ENCODE measurements at regions not wholly inside any gene's neighbourhood (a gene's known extent, or its start where the extent isn't known, plus 50 kb on each side); places are given as distances from the start of the nearest gene placed in this dataset.
A peak's percentile ranks its signal among the peaks of the same experiment; 100 is the strongest.
"Not testable (repeated sequence)": the region's sequence is repeated elsewhere in the genome, so short reads cannot be mapped to it uniquely, and the experiment has no call there.

DNA sequence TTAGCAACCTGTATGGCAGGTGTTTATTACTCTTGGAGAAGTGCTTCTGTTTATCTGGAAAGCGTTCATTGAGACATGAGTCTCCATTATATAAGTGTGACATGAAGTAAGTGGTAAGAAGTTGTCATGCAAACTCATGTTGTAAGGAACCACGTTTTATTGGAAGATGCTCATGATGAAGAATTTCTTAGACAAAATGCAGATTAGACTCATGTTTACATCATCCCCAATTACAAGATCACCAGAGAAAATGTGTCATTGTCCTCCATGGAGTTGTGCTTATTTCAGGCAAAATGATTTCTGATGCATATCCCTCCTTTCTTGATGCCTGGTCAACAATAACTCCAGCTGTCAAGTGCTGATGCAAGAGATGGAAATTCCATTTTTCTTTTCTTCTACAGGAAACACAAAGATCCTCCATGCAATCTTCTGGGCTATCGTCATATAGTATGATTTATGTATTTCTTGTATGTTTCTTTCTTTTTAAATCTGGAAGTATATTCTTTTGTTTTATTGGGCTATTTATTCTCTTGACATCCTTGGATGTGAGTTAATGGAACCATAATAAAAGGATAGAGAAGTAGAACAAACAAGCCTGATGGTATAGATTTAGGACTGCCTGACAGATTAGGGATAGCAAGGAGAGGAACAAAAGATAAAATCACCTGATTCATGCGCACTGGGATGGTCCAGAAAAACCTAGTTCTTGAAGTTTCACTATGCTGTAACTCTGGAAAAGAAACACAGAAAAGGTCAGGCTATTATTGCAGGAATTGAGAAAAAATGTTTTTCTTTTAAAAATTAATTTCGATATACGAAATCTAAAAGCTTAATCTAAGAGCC lies 50.7 kb upstream of the DIAPH3 start:
- no peak for DNase-seq

DNA sequence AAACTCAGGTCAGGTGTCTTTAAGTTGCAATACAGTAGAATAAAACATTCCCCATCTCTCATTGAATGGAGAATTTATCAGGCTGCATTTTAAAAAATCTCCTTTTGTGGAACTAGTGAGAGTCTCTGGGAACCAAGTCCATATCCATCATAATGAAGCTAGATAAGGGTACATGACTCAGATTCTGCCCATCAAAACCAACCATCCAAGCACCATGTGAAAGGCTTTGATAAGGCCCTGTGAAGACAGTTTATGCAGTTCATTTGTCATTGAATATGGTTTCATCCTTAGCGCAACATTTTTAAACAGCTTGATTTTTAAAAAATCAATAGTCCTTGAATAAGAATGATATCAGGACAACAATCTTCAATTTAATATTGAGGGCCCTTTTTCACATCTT lies 56.3 kb upstream of the DIAPH3 start:
- no peak for DNase-seq

DNA sequence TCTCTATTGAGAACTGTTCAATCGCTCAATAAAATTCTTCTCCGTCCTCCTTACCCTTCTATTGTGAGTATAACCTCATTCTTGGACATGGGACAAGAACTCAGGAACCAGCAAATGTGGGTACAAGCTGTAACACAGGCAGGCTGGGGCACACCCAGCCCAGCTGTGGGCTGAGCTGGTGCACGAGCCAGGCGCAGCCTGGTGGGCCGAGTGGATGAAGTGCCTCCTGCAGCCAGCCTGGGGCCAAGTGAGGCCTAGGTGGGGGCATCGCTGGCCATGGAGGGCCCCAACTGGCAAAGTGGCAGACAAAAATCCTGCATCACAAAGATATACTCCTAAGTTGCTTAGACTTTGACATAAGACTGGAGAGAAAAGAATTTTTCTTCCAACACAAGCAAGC lies 57.9 kb upstream of the DIAPH3 start:
- DNase-seq = no peak

DNA sequence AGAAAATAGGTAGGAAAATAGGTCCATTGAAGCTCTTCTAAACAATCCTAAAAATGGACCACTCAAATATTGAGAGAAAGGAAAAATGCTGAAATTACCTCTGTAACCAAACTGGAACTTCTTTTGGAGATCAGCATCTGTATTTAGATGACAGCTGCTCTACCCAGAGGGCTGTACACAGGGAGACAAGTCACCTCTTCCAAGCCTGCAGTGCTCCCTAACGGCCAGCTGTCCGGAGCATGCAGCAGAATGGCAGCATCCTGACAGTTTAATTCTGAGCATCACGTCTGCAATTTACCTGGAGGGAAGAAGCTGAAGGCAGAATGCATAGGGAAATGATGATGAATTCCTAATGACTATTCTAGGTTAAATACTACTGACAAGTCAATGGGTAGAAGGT lies 62.8 kb upstream of the DIAPH3 start:
- no peak for DNase-seq

DNA sequence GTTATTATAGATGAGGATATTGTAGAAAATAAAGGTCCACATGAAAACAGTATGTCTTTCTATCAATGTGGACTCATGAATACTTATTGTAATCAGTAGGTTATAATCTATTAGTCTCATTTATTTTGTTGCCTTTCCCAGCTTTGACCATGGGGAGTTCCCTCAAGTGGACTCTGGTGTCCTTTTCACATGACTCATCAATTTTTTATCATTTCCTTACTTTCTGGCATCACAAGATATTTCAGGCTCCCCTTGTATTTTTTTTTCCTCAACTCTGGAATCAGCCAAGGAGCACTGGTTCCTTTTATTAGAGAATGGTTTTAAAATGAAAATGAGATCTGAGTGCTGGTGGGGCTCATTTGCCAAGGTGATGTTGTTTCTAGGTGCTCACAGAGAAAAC lies 63.4 kb upstream of the DIAPH3 start:
- no peak for DNase-seq

DNA sequence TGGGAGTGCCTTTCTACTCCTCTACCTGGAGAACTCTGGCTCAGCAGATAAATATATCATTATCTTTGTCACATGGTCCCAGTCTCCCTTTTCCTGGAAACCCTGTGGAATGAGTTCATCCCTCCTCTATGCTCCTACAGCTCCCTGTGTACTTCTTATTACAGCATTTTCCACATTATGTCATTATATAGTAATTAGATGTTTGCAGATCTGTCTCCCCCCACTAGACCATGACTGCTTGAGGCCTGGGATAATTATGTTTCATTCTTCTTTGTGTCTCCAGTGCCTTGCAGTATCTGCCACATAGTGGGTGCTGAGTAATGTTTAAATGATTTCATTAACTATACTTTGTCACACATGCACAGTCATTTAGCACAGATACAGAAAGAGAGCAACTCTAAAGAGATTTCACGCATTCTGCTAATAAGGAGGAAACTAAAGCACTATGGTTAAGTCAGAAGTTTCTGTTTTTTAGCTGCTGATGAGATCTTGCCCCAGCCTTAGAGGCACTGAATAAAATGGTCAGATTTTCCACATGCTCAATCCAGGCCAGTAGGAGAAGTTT lies 66.1 kb upstream of the DIAPH3 start:
- DNase-seq = no peak

DNA sequence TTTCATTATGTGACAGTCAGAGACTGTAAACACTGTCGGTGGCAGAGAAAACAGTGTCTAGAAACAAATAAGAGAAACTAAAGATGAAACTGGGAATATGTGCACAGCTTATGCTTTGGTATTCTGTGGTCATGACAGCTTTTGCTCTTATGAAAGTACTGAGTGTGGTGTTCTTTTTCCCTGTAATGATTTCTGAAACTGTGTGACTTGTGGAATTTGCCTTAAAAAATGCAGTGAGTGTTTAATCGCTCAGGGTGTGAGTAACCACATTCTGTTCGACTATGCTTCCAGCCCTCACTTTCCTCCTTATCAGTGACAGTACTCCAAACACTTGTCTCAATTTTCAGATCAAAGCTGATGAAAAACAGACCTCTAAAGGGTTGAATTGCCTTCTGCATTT lies 66.9 kb upstream of the DIAPH3 start:
- DNase-seq = no peak

DNA sequence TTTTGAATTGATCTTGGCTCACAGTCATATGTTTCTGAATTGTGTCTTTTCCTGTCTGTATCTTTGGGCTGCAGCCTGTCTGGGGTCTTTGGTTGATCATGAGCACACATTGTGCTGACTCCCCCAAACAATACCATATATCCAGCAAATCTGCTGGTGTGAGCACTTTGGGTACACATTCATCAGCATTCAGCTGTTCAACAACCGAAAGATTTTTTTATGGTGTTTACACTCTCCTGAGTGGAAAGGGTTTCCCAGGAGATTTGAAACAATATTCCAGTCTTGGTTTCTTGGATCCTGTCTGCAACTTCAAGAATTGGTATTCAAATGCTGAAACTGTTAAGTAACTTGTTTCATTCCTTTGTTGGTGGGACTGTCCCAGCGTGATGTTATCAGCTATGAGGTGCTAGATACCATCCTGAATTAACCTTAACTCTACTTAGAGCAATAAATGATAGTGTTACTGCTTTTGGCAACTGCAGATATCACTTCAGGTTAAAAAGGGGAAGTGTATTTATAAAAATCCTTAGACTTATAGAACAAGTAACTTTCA lies 78.4 kb upstream of the DIAPH3 start:
- DNase-seq = no peak

DNA sequence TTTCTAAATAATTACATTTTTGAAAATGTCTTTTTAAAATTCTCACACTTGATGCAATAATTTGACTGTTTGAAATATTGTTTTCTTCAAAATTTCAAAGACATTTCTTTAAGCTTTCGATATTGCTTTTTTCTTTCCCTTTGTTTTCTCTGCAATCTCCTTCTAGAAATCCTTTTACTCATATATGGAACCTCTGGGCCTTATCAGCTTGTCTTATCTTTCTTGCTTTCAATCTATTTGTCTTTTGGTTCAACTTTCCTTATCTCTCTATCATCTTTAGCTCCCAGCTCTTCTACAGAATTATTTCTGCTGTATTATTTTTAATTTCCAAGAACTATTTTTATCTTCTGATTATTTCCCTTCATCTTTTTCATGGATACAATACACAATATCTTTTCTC lies 80.7 kb upstream of the DIAPH3 start:
- DNase-seq = no peak

DNA sequence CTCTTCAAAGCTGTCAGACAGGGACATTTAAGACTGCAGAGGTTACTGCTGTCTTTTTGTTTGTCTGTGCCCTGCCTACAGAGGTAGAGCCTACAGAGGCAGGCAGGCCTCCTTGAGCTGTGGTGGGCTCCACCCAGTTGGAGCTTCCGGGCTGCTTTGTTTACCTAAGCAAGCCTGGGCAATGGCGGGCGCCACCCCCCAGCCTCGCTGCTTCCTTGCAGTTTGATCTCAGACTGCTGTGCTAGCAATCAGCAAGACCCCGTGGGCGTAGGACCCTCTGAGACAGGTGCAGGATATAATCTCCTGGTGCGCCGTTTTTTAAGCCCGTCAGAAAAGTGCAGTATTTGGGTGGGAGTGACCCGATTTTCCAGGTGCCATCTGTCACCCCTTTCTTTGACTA lies 87.7 kb upstream of the DIAPH3 start:
- not testable (repeated sequence) for DNase-seq

DNA sequence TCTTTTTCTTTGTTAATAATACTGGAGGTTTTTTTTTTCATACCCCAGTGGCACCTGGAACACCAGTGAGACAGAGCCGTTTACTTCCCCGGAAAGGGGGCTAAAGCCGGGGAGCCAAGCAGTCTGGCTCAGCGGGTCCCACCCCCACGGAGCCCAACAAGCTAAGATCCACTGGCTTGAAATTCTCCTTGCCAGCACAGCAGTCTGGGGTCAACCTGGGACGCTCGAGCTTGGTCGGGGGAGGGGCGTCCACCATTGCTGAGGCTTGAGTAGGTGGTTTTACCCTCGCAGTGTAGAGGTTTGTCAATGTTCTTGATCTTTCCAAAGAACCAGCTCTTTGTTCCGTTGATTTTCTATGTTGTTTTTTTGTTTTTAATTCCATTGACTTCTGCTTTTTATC lies 94.6 kb upstream of the DIAPH3 start:
- DNase-seq = no peak

DNA sequence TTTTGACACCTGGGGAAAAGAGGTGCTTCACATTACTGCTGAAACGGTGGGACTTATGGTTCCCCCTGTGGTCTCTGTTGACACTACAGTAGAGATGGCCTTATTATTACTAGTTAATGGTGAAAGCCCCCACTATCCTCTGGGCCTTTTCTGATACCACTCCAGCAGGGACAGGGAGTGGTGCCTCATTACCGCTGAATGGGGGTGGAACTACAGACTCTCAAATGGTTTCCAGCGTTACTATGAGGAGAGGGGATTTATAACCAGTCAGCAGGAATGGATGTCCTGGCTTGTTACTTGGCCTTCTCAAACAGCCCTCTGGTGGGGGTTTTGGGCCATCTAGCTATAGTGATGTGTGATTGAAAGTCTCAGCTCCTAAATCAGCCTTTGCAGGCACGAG lies 96.7 kb upstream of the DIAPH3 start:
- DNase-seq = no peak

DNA sequence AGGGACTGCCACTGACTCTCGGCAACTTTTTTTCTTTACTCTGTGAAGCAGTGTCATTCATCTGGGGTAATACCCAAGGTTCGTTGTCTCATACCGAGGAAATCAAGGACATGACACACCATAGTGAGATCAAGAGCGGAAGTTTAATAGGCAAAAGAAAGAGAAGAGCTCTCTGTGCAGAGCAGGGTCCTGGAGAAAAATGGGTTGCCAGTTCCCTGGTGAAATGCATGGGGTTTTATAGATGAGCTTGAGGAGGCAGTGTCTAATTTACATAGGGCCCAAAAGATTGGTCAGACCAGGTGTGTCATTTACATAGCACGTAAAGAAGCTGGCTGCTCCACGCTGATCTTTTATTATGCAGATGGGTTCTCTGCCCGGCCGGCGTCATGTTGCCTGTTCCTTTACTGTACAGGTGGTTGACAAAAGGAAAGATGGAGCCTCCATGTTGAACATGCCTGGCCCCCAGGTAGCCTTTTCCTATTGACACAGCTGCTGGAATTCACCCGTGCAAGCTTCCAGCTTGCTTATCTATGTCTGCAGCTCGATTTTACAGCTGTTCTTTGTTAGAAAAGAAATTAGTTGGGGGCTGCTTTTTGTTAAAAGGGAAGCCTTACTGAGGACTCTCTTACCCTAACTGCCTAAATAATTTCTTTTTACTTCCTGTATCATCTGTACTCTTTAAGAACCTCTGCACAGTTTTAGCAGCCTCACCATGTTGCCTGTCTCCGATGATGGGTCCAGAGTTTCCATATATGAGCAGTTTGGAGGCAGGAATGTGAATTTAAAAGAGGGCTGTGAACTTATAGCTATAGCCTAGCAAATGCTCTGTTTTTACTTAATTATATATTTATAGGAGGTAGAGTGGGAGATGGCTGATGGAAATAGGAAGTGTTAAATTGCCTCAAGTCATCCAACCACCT lies 98.0 kb upstream of the DIAPH3 start:
- DNase-seq = peak; percentile 79

DNA sequence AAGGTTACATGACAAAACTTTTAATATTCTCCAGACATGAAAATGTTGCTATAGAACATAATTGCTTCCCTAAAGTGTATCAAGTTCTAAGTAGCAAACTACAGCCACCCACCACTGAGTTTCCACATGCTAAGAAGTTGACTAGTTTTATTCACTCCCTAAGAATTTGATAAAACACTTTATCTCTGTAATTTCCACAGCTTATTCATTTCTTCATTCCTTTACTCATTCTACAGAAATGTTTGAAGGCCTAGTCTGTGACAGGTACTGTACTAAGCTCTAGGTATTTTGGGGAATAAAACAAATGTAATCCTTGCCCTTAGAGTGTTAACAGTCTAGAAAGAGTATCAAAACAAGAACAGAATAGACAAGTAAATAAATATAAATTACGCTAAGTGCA lies 101.8 kb upstream of the DIAPH3 start:
- DNase-seq = no peak

DNA sequence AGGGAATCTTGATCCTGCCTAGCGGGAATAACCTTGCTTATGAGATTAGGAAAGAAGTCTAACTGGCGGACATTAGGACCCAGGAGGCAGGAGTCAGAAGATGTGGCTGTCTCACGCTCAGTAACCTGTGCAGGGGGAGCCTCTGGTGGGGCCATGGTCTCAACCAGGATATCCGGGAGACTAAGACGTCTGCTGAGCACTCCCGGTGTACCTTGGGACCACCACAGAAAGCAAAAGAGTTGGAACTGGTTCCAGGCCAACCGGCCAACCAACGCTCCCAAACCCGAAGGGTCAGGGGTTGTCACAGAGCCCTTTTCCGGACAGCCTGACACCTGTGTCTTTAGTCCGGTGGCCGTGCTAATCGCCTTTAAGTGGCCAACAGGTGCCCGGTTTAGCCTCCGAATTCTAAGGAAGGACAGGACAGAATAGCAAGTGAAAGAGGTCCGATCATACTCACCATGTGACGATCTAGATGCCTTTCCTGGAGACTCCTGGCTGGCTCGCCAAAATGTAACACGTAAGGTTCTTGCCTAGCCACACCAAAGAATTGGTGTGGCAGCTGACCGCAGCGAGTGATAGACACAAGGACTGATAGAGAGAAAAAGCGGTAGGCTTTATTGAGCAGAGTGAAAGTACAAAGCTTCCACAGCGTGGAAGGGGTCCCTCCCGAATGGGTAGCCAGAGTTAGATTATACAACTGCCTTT lies 103.9 kb upstream of the DIAPH3 start:
- DNase-seq = peak; percentile 14

DNA sequence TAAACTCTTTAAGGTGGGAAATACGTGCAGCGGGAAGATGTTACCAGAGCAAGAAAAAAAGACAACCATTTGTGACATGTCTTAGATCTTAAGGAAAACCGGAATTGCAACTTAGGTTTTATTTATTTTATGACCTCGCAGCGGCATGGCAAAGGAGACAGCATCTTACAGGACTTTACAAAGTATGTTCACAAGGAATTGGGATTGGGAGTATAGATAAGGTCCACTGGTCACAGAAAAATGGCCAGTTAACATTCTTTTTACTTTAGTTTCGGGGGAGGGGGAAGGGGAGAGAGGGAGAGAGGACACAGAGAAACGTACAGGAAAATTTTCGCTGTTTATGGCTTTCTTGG lies 104.5 kb upstream of the DIAPH3 start:
- no peak for DNase-seq

DNA sequence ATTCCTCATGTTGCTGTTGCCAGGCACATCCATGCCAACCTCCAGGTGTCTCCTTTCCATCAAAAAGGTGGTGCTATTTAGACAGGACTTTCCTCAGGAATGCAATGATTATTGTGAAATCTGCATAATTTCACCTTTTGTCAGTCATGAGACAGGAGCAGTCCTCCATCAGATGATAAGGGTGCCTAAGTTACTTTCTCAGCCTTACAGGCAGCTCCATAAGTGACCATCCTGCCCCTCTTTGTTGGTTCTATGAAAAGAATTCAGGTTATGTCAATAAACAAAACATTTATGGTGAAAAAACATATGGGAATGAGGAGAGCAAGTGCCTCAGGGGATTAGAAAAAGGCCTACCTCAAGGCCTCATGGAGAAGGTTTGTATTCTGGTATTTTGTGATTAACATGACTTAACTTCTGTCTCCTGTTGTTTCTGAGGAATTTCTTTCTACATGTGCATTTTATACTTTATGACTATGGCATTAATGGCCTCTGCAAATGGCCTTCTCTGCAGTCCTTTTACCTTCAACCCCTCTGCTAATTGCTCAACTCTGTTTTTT lies 110.3 kb upstream of the DIAPH3 start:
- no peak for DNase-seq

DNA sequence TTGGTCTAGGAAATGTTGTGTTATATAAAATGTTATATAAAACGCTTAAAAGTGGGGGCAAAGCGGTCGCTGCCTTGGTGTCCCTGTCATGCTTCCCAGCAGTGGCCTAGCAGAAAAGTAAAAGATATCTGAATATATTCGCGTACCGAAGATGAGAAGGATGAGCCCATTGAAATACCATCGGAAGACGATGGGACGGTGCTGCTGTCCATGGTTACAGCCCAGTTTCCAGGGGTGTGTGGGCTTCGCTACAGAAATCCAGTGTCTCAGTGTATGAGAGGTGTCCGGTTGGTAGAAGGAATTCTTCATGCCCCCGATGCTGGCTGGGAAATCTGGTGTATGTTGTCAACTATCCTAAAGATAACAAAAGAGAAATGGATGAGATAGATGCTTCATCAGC lies 110.9 kb upstream of the DIAPH3 start:
- DNase-seq = no peak

DNA sequence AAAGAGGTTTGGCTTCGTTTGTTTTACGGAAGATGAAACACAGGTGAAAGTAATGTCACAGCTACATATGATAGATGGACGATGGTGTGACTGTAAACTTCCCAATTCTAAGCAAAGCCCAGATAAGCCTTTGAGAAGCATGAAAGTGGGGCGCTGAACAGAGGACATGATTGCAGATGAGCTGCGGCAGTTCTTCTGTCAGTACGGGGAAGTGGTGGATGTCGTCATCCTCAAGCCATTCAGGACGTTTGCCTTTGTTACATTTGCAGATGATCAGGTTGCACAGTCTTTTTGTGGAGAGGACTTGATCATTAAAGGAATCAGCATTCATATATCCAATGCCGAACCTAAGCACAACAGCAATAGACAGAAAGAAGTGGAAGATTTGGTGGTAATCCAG lies 111.5 kb upstream of the DIAPH3 start:
- no peak for DNase-seq

DNA sequence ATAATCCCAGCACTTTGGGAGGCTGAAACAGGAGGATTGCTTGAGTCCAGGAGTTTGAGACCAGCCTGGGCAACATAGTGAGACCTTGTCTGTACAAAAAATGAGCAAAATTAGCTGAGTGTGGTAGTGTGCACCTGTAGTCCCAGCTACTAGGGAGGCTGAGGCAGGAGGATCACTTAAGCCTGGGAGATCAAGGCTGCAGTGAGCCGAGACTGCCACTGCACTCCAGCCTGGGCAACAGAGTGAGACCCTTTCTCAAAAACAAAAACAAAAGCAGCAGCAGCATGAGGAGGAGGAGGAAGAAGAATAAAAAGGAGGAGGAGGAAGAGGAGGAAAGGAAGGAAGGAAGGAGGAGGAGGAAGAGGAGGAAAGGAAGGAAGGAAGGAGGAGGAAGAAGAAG lies 116.5 kb upstream of the TDRD3 start:
- not testable (repeated sequence) for DNase-seq

DNA sequence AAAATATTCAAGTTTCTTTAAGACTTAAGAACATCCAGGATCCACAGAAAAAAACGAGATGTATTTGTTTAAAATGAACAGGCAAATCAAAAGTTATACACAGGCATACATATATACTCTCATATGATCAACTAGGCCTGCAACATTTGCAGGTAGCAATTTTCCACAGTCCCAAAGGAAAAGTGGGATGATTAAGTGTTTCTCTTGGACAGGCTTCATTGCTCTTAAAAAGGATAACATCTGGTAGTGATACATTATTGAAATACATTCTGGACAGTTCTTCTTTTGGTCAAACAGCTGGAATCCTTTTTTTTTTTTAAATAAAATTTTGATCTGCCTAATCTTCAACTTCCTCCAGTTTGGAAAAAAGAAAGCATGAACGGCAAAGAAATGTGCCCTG lies 114.8 kb upstream of the TDRD3 start:
- no peak for DNase-seq

DNA sequence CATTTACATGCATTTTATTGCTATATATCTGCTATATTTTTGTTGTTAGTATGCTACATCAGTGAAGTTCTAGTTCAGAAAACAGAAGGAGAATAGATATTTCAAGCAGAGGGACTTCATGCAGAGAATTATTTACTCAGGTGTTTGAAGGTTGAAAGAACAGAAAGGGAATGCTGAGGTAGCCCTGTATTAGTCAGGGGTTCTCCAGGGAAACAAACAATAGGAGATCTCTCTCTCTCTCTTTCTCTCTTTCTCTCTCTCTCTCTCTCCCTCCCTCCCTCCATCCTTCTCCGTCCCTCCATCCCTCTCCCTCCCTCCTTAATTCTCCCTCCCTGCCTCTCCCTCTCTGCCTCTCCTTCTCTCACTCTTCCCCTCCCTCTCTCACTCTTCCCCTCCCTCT lies 114.3 kb upstream of the TDRD3 start:
- DNase-seq = no peak

DNA sequence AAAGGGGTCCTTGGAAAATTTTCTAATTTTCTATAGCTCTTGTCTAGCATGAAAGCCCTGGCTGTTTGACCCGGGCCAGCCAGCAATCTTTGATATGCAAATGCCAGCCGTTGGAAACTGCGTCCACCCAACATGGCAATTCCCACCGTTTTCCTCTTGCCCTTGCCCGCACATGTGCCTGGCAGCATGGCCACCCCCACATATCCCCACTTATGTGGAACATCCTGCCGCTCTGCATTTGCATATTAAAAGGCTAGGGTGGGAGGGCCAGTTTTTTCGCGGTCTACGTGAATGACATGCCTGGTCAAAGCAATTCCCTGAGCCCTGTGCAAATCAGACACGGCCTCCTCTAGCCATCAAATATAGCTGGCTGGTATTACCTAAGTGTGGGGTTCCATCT lies 110.3 kb upstream of the TDRD3 start:
- no peak for DNase-seq

Measured in NCI-H2029 (cell line).